ENCODE measurements at regions not wholly inside any gene's neighbourhood (a gene's known extent, or its start where the extent isn't known, plus 50 kb on each side); places are given as distances from the start of the nearest gene placed in this dataset.

DNA sequence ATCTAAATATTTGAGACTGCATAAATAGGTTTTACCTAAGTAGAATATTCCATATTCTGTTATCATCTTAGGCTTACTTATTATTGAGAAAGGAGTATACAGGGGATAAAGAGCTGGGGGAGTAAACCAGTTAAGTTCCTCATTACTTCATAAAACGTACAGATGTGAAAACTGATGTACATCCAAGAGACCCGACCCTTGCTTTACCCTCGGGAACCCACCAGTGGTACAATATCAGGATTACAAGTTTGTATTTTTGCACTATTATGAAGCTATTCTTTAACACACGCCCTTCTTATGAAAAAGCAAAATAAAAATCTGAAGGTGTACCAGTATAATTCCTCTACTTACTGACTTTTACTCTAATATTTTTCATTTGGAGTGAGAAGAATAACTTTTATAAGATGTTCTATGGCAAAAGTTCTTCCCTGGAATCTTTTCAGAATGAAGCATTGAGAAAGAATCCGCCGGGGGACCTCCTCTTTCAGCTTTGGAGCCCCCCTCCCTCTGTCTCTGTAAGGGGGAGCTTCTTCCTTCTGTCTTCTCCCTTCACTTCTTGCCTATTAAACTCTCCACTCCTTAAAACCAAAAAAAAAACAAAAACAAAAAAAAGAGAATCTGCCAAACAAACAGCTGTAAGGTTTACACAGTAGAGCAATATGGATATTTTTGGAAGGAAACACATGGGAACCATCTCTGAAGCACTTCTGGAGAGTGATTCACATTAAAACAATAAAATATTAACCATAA is 550.0 kb downstream of the TNS3 start:
- TF ChIP-seq, protein P1, sequence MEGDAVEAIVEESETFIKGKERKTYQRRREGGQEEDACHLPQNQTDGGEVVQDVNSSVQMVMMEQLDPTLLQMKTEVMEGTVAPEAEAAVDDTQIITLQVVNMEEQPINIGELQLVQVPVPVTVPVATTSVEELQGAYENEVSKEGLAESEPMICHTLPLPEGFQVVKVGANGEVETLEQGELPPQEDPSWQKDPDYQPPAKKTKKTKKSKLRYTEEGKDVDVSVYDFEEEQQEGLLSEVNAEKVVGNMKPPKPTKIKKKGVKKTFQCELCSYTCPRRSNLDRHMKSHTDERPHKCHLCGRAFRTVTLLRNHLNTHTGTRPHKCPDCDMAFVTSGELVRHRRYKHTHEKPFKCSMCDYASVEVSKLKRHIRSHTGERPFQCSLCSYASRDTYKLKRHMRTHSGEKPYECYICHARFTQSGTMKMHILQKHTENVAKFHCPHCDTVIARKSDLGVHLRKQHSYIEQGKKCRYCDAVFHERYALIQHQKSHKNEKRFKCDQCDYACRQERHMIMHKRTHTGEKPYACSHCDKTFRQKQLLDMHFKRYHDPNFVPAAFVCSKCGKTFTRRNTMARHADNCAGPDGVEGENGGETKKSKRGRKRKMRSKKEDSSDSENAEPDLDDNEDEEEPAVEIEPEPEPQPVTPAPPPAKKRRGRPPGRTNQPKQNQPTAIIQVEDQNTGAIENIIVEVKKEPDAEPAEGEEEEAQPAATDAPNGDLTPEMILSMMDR (IDR thresholded peaks at IDR 0.05; ENCODE audit: low read depth, low read length): no peak
- TF ChIP-seq POLR2A (IDR thresholded peaks at IDR 0.05; ENCODE audit: extremely low read depth, insufficient read length): no peak
